ENCODE measurements at regions not wholly inside any gene's neighbourhood (a gene's known extent, or its start where the extent isn't known, plus 50 kb on each side); places are given as distances from the start of the nearest gene placed in this dataset.

DNA sequence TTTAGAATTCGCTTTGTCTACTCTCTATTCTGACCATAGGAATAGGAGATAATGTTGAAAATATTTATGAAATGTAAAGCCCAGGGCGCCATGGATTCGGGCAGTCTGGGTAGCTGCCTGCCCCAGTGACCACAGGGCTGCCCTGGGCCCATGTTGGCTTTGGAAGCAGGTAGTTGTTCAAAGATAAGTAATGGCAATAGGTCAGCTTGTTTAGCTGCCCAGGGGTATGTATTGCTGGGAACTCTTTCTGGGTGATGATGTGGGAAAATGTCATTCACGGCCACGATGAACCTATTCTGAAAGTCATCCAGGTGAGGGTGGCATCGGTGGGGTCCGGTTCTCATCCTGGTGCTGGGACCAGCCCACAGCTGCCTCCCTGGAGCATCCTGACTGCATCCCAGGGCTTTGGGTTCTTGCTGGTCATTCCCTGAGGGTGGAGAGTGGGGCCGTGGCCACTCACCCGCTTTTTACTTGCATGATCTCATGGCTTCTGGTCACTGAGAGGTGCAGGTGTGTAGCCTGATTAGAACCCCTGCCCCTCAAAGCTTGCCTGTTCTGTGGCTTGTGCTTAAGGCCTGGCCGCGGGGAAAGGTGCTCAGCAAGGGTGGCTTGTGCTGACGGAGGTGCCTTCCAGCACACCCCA, 102.8 kb downstream of the ERMARD start:
- Histone ChIP-seq H3K36me3 (ENCODE audit: insufficient read depth, low read length) (no peaks in the 10 kb centered on the region), H3K9ac (ENCODE audit: low read length) (no peak overlapping the region), H3K27me3 (ENCODE audit: control insufficient read depth in 1 of 2, insufficient read depth in 2 of 2, low read length in 2 of 2) (no peaks in the 10 kb centered on the region), H3K27ac (ENCODE audit: low read depth, low read length) (no peak overlapping the region), H3K4me1 (ENCODE audit: insufficient read depth, low read length) (no peaks in the 10 kb centered on the region), H3K9me3 (ENCODE audit: low read length) (no peaks in the 10 kb centered on the region), H3K4me3 (ENCODE audit: low read depth in 1 of 2, low read length in 2 of 2) (no peak overlapping the region)

- Histone ChIP-seq H3K36me3 (ENCODE audit: insufficient read depth, low read length) (no peaks in the 10 kb centered on the region), H3K9me3 (ENCODE audit: low read length) (no peaks in the 10 kb centered on the region), H3K4me1 (ENCODE audit: insufficient read depth, low read length) (no peaks in the 10 kb centered on the region), H3K9ac (ENCODE audit: low read length) (no peak overlapping the region), H3K27me3 (ENCODE audit: control insufficient read depth in 1 of 2, insufficient read depth in 2 of 2, low read length in 2 of 2) (no peaks in the 10 kb centered on the region), H3K27ac (ENCODE audit: low read depth, low read length) (no peak overlapping the region), H3K4me3 (ENCODE audit: low read depth in 1 of 2, low read length in 2 of 2) (no peak overlapping the region)
Observed at GRCh38 chr6:169853196-169854082, 102.0 kb downstream of the ERMARD start.

GRCh38 chr6:169852504-169853195, 101.2 kb downstream of the ERMARD start:
- Histone ChIP-seq H3K4me3 (ENCODE audit: low read depth in 1 of 2, low read length in 2 of 2) (no peak overlapping the region), H3K9ac (ENCODE audit: low read length) (no peak overlapping the region)

GRCh38 chr6:169851641-169852503, 100.5 kb downstream of the ERMARD start:
- H3K27ac ChIP-seq (ENCODE audit: low read depth, low read length): no peak overlapping the region
- H3K4me1 ChIP-seq (ENCODE audit: insufficient read depth, low read length): no peaks in the 10 kb centered on the region
- no peak overlapping the region for H3K9ac ChIP-seq (ENCODE audit: low read length)
- H3K4me3 ChIP-seq (ENCODE audit: low read depth in 1 of 2, low read length in 2 of 2): no peak overlapping the region
- no peaks in the 10 kb centered on the region for H3K9me3 ChIP-seq (ENCODE audit: low read length)
- no peaks in the 10 kb centered on the region for H3K27me3 ChIP-seq (ENCODE audit: control insufficient read depth in 1 of 2, insufficient read depth in 2 of 2, low read length in 2 of 2)
- no peaks in the 10 kb centered on the region for H3K36me3 ChIP-seq (ENCODE audit: insufficient read depth, low read length)

More at GRCh38 chr6:169852504-169853195, 101.2 kb downstream of the ERMARD start:
- no peaks in the 10 kb centered on the region for H3K4me1 ChIP-seq (ENCODE audit: insufficient read depth, low read length)
- no peak overlapping the region for H3K27ac ChIP-seq (ENCODE audit: low read depth, low read length)
- no peaks in the 10 kb centered on the region for H3K27me3 ChIP-seq (ENCODE audit: control insufficient read depth in 1 of 2, insufficient read depth in 2 of 2, low read length in 2 of 2)
- no peaks in the 10 kb centered on the region for H3K9me3 ChIP-seq (ENCODE audit: low read length)
- H3K36me3 ChIP-seq (ENCODE audit: insufficient read depth, low read length): no peaks in the 10 kb centered on the region

DNA sequence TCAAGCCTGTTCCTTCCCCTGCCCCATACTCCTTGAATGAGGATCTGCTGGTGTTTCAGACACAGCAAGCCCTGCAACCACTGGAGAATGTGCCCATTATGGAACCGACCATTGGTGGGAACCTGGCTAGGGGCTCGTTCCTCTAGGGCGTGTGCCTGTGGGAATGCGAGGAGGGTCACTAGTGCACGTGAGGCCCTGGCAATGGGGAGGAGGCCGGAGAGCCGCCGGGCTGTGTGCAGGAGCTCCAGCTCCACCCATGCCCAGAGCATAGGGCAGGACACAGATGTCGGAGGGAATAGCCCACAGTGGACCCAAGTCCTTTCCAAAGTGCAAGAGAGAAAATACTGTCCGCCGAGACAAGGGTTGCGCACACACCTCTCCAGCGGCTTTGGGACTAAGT, 99.3 kb downstream of the ERMARD start:
- H3K36me3 ChIP-seq (ENCODE audit: insufficient read depth, low read length): no peaks in the 10 kb centered on the region
- no peaks in the 10 kb centered on the region for H3K9me3 ChIP-seq (ENCODE audit: low read length)
- no peak overlapping the region for H3K9ac ChIP-seq (ENCODE audit: low read length)
- H3K27me3 ChIP-seq (ENCODE audit: control insufficient read depth in 1 of 2, insufficient read depth in 2 of 2, low read length in 2 of 2): no peaks in the 10 kb centered on the region
- H3K4me3 ChIP-seq (ENCODE audit: low read depth in 1 of 2, low read length in 2 of 2): no peak overlapping the region
- no peak overlapping the region for H3K27ac ChIP-seq (ENCODE audit: low read depth, low read length)
- H3K4me1 ChIP-seq (ENCODE audit: insufficient read depth, low read length): no peaks in the 10 kb centered on the region

DNA sequence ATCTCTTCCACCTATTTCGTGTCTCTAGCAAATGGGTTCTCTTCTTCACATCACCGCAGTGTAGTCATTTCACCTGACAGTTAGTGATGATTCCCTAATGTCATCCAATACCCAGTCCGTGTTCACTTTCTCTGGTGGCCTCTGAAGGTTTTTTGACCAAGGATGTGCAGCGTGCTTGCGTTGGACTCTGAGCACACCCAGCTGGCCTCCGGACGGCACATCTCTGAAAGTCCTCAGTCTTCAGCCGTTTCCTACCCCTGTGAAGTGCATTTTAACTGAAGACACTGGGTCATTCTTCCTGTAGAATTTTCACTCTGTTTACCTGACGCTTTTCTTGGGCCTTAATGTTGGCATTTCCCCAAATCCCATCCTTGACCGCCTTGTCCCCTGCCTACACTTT, 98.7 kb downstream of the ERMARD start:
- no peaks in the 10 kb centered on the region for H3K36me3 ChIP-seq (ENCODE audit: insufficient read depth, low read length)
- no peak overlapping the region for H3K27ac ChIP-seq (ENCODE audit: low read depth, low read length)
- H3K27me3 ChIP-seq (ENCODE audit: control insufficient read depth in 1 of 2, insufficient read depth in 2 of 2, low read length in 2 of 2): no peaks in the 10 kb centered on the region
- no peak overlapping the region for H3K9ac ChIP-seq (ENCODE audit: low read length)
- H3K4me1 ChIP-seq (ENCODE audit: insufficient read depth, low read length): no peaks in the 10 kb centered on the region
- H3K4me3 ChIP-seq (ENCODE audit: low read depth in 1 of 2, low read length in 2 of 2): no peak overlapping the region
- no peaks in the 10 kb centered on the region for H3K9me3 ChIP-seq (ENCODE audit: low read length)

- H3K9ac ChIP-seq (ENCODE audit: low read length): no peak overlapping the region
- H3K36me3 ChIP-seq (ENCODE audit: insufficient read depth, low read length): no peaks in the 10 kb centered on the region
- H3K4me1 ChIP-seq (ENCODE audit: insufficient read depth, low read length): no peaks in the 10 kb centered on the region
- H3K27ac ChIP-seq (ENCODE audit: low read depth, low read length): no peak overlapping the region
- no peaks in the 10 kb centered on the region for H3K9me3 ChIP-seq (ENCODE audit: low read length)
- no peak overlapping the region for H3K4me3 ChIP-seq (ENCODE audit: low read depth in 1 of 2, low read length in 2 of 2)
- H3K27me3 ChIP-seq (ENCODE audit: control insufficient read depth in 1 of 2, insufficient read depth in 2 of 2, low read length in 2 of 2): no peaks in the 10 kb centered on the region
Observed at GRCh38 chr6:169849396-169849795, 98.0 kb downstream of the ERMARD start.

DNA sequence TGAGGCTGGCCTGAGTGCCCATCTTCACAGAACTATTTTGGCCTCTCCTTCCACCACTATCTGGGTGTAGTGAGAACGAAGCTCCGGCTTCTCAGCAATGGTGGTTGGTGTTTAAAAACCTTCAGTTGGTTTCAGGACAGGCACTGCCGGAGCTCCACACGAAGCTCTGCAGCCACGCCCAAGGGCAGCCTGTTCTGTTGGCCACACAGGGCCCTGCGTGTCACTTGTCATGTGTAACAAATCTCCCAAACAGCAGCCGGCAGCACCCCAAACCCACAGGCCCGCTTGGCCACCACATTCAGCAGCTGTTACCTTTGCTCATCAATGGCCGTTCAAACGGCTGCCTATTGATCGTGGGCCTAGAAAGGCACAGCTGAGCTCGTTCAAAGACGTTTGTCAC, 97.5 kb downstream of the ERMARD start:
- no peak overlapping the region for H3K4me3 ChIP-seq (ENCODE audit: low read depth in 1 of 2, low read length in 2 of 2)

GRCh38 chr6:169847901-169848311, 96.5 kb downstream of the ERMARD start:
- no peaks in the 10 kb centered on the region for H3K27me3 ChIP-seq (ENCODE audit: control insufficient read depth in 1 of 2, insufficient read depth in 2 of 2, low read length in 2 of 2)
- H3K9ac ChIP-seq (ENCODE audit: low read length): no peak overlapping the region
- no peaks in the 10 kb centered on the region for H3K9me3 ChIP-seq (ENCODE audit: low read length)
- H3K4me1 ChIP-seq (ENCODE audit: insufficient read depth, low read length): no peaks in the 10 kb centered on the region
- no peak overlapping the region for H3K27ac ChIP-seq (ENCODE audit: low read depth, low read length)
- H3K4me3 ChIP-seq (ENCODE audit: low read depth in 1 of 2, low read length in 2 of 2): no peak overlapping the region
- H3K36me3 ChIP-seq (ENCODE audit: insufficient read depth, low read length): no peaks in the 10 kb centered on the region

More for the DNA sequence above, 97.5 kb downstream of the ERMARD start:
- H3K9ac ChIP-seq (ENCODE audit: low read length): no peak overlapping the region
- no peaks in the 10 kb centered on the region for H3K27me3 ChIP-seq (ENCODE audit: control insufficient read depth in 1 of 2, insufficient read depth in 2 of 2, low read length in 2 of 2)
- H3K4me1 ChIP-seq (ENCODE audit: insufficient read depth, low read length): no peaks in the 10 kb centered on the region
- H3K27ac ChIP-seq (ENCODE audit: low read depth, low read length): no peak overlapping the region
- no peaks in the 10 kb centered on the region for H3K36me3 ChIP-seq (ENCODE audit: insufficient read depth, low read length)
- H3K9me3 ChIP-seq (ENCODE audit: low read length): no peaks in the 10 kb centered on the region

DNA sequence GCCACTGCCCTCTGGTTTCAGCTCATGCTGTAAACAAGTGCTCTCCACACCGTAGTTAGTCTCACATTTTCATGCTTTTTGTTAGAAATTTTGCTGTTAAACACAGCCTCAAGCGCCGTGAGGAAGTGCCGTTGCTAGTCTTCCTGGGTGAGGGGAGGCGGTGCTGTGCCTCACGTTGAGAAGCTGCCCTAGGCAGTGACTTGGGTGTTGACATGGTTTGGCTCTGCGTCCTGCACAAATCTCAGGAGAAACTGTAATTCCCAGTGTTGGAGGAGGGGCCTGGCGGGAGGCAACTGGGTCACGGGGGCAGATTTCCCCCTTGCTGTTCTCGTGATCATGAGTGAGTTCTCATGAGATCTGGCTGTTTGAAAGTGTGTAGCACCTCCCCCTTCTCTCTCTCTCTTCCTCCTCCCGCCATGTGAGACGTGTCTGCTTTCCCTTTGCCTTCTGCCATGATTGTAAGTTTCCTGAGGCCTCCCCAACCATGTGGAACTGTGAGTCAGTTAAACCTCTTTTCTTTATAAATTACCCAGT, 95.8 kb downstream of the ERMARD start:
- no peaks in the 10 kb centered on the region for H3K9me3 ChIP-seq (ENCODE audit: low read length)
- H3K9ac ChIP-seq (ENCODE audit: low read length): no peak overlapping the region

More for the DNA sequence above, 95.8 kb downstream of the ERMARD start:
- no peaks in the 10 kb centered on the region for H3K27me3 ChIP-seq (ENCODE audit: control insufficient read depth in 1 of 2, insufficient read depth in 2 of 2, low read length in 2 of 2)
- no peaks in the 10 kb centered on the region for H3K36me3 ChIP-seq (ENCODE audit: insufficient read depth, low read length)
- H3K27ac ChIP-seq (ENCODE audit: low read depth, low read length): no peak overlapping the region
- H3K4me3 ChIP-seq (ENCODE audit: low read depth in 1 of 2, low read length in 2 of 2): no peak overlapping the region
- no peaks in the 10 kb centered on the region for H3K4me1 ChIP-seq (ENCODE audit: insufficient read depth, low read length)

Measured in muscle layer of colon (tissue), 2 donors.